HepG2 (cell line): ENCODE measurements at regions not wholly inside any gene's neighbourhood (a gene's known extent, or its start where the extent isn't known, plus 50 kb on each side); places are given as distances from the start of the nearest gene placed in this dataset.

Experiments
- KDM5B ChIP-seq: sonication (generic); formaldehyde crosslinking; IDR thresholded peaks from 2 replicates; pipeline ENCODE4 v1.4.0; 2020; ENCODE audit warnings: missing genetic modification reagents, mild to moderate bottlenecking, borderline replicate concordance
- SALL1 ChIP-seq: sonication (generic); formaldehyde crosslinking; IDR thresholded peaks from 2 replicates; pipeline ENCODE4 v1.8.0; 2022; ENCODE audit warnings: mild to moderate bottlenecking, missing genetic modification reagents
- TAF1 ChIP-seq: sonication (generic); formaldehyde crosslinking; IDR thresholded peaks from 2 replicates; pipeline ENCODE4 v1.4.0; 2020; ENCODE audit warnings: missing genetic modification reagents
- ZBTB38 ChIP-seq: sonication (generic); formaldehyde crosslinking; IDR thresholded peaks from 2 replicates; pipeline ENCODE4 v1.5.1; 2020; ENCODE audit warnings: mild to moderate bottlenecking, missing genetic modification reagents
- ZNF230 ChIP-seq: sonication (generic); formaldehyde crosslinking; IDR thresholded peaks from 2 replicates; pipeline ENCODE4 v1.4.0; 2020; ENCODE audit warnings: mild to moderate bottlenecking, missing genetic modification reagents
- ZNF329 ChIP-seq: sonication (generic); formaldehyde crosslinking; IDR thresholded peaks from 2 replicates; pipeline ENCODE4 v1.9.0; 2021; ENCODE audit warnings: low read depth, mild to moderate bottlenecking, missing genetic modification reagents
- ZNF354B ChIP-seq: sonication (generic); formaldehyde crosslinking; IDR thresholded peaks from 2 replicates; pipeline ENCODE4 v1.8.0; 2022; ENCODE audit warnings: mild to moderate bottlenecking, missing genetic modification reagents
- ZNF605 ChIP-seq: sonication (generic); formaldehyde crosslinking; IDR thresholded peaks from 2 replicates; pipeline ENCODE4 v1.8.0; 2022; ENCODE audit warnings: mild to moderate bottlenecking, missing genetic modification reagents
- ZNF788 ChIP-seq: sonication (generic); formaldehyde crosslinking; IDR thresholded peaks from 2 replicates; pipeline ENCODE4 v1.5.0; 2020; ENCODE audit warnings: mild to moderate bottlenecking, missing genetic modification reagents, borderline replicate concordance
- TF ChIP-seq, protein P1 (sequence below): sonication (generic); formaldehyde crosslinking; IDR thresholded peaks from 2 replicates; pipeline ENCODE4 v1.5.1; 2020; ENCODE audit warnings: mild to moderate bottlenecking, missing genetic modification reagents, moderate library complexity
- TF ChIP-seq, protein P2 (sequence below): sonication (generic); formaldehyde crosslinking; IDR thresholded peaks from 2 replicates; pipeline ENCODE4 v1.8.1; 2023; ENCODE audit warnings: mild to moderate bottlenecking, missing genetic modification reagents
- TF ChIP-seq, protein P3 (sequence below): sonication (generic); formaldehyde crosslinking; IDR thresholded peaks from 2 replicates; pipeline ENCODE4 v1.4.0; 2020; ENCODE audit warnings: mild to moderate bottlenecking, missing genetic modification reagents
- TF ChIP-seq, protein P4 (sequence below): sonication (generic); formaldehyde crosslinking; IDR thresholded peaks from 2 replicates; pipeline ENCODE4 v1.8.0; 2022; ENCODE audit warnings: mild to moderate bottlenecking, missing genetic modification reagents
- TF ChIP-seq, protein P5 (sequence below): sonication (generic); formaldehyde crosslinking; IDR thresholded peaks from 2 replicates; pipeline ENCODE4 v1.4.0; 2020; ENCODE audit warnings: low read depth, missing genetic modification reagents

DNA sequence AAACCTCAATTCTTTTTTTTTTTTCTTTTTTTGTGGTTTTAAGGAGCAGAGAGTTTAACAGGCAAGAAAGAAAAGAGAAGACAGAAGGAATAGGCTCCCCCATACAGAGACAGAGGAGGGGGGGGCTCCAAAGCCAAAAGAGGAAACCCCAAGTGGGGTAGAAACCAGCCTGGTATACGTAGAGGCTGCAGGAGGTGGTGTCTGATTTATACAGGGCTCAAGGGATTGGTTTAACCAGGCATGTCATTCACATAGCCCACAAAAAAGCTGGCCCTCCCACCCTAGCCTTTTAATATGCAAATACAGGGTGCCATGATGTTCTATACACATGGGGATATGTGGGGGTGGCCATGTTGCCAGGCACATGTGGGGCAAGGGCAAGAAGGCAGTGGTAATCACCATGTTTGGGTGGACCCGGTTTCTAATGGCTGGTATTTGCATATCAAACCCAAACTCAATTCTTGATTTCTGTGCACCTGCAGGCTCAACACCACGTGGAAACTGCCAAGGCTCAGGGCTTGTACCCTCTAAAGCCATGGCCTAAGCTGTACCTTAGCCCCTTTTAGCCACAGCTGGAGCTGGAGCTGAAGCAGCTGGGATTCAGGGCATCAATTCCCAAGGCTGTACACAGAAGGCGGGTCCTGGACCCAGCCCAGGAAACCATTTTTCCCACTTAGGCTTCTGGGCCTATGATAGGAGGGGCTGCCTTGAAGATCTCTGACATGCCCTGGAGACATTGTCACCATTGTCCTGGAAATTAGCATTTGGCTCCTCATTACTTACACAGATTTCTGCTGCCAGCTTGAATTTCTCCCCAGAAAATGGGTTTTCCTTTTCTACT is 170.3 kb downstream of the MAIP1 start (continued):
- TF ChIP-seq ZNF329 (CRISPR knock-in tag), result no peak
- 0 out of 2 replicates have a peak, but pooled peaks have one; percentile 30 for TF ChIP-seq ZNF788
- TF ChIP-seq, protein P1, sequence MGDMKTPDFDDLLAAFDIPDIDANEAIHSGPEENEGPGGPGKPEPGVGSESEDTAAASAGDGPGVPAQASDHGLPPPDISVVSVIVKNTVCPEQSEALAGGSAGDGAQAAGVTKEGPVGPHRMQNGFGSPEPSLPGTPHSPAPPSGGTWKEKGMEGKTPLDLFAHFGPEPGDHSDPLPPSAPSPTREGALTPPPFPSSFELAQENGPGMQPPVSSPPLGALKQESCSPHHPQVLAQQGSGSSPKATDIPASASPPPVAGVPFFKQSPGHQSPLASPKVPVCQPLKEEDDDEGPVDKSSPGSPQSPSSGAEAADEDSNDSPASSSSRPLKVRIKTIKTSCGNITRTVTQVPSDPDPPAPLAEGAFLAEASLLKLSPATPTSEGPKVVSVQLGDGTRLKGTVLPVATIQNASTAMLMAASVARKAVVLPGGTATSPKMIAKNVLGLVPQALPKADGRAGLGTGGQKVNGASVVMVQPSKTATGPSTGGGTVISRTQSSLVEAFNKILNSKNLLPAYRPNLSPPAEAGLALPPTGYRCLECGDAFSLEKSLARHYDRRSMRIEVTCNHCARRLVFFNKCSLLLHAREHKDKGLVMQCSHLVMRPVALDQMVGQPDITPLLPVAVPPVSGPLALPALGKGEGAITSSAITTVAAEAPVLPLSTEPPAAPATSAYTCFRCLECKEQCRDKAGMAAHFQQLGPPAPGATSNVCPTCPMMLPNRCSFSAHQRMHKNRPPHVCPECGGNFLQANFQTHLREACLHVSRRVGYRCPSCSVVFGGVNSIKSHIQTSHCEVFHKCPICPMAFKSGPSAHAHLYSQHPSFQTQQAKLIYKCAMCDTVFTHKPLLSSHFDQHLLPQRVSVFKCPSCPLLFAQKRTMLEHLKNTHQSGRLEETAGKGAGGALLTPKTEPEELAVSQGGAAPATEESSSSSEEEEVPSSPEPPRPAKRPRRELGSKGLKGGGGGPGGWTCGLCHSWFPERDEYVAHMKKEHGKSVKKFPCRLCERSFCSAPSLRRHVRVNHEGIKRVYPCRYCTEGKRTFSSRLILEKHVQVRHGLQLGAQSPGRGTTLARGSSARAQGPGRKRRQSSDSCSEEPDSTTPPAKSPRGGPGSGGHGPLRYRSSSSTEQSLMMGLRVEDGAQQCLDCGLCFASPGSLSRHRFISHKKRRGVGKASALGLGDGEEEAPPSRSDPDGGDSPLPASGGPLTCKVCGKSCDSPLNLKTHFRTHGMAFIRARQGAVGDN (CRISPR knock-in tag), result peak; percentile 33
- TF ChIP-seq, protein P2, sequence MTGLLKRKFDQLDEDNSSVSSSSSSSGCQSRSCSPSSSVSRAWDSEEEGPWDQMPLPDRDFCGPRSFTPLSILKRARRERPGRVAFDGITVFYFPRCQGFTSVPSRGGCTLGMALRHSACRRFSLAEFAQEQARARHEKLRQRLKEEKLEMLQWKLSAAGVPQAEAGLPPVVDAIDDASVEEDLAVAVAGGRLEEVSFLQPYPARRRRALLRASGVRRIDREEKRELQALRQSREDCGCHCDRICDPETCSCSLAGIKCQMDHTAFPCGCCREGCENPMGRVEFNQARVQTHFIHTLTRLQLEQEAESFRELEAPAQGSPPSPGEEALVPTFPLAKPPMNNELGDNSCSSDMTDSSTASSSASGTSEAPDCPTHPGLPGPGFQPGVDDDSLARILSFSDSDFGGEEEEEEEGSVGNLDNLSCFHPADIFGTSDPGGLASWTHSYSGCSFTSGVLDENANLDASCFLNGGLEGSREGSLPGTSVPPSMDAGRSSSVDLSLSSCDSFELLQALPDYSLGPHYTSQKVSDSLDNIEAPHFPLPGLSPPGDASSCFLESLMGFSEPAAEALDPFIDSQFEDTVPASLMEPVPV (CRISPR knock-in tag), result 0 out of 2 replicates have a peak, but pooled peaks have one; percentile 36
- TF ChIP-seq SALL1, result peak; percentile 24; the same call in 1 of the 2 replicates
- TF ChIP-seq, protein P3, sequence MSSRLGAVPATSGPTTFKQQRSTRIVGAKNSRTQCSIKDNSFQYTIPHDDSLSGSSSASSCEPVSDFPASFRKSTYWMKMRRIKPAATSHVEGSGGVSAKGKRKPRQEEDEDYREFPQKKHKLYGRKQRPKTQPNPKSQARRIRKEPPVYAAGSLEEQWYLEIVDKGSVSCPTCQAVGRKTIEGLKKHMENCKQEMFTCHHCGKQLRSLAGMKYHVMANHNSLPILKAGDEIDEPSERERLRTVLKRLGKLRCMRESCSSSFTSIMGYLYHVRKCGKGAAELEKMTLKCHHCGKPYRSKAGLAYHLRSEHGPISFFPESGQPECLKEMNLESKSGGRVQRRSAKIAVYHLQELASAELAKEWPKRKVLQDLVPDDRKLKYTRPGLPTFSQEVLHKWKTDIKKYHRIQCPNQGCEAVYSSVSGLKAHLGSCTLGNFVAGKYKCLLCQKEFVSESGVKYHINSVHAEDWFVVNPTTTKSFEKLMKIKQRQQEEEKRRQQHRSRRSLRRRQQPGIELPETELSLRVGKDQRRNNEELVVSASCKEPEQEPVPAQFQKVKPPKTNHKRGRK, result no peak
- TF ChIP-seq ZNF230 (CRISPR knock-in tag), result 0 out of 2 replicates have a peak, but pooled peaks have one; percentile 1
- 0 out of 2 replicates have a peak, but pooled peaks have one; percentile 43 for TF ChIP-seq KDM5B (CRISPR knock-in tag)
- no peak for TF ChIP-seq ZBTB38 (CRISPR knock-in tag)
- TF ChIP-seq, protein P4, sequence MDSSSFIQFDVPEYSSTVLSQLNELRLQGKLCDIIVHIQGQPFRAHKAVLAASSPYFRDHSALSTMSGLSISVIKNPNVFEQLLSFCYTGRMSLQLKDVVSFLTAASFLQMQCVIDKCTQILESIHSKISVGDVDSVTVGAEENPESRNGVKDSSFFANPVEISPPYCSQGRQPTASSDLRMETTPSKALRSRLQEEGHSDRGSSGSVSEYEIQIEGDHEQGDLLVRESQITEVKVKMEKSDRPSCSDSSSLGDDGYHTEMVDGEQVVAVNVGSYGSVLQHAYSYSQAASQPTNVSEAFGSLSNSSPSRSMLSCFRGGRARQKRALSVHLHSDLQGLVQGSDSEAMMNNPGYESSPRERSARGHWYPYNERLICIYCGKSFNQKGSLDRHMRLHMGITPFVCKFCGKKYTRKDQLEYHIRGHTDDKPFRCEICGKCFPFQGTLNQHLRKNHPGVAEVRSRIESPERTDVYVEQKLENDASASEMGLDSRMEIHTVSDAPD (CRISPR knock-in tag), result 0 out of 2 replicates have a peak, but pooled peaks have one; percentile 25
- 0 out of 2 replicates have a peak, but pooled peaks have one; percentile 43 for TF ChIP-seq ZNF354B (CRISPR knock-in tag)
- TF ChIP-seq ZNF605 (CRISPR knock-in tag), result 0 out of 2 replicates have a peak, but pooled peaks have one; percentile 0
- TF ChIP-seq TAF1, result 0 out of 2 replicates have a peak, but pooled peaks have one; percentile 3
- TF ChIP-seq, protein P5, sequence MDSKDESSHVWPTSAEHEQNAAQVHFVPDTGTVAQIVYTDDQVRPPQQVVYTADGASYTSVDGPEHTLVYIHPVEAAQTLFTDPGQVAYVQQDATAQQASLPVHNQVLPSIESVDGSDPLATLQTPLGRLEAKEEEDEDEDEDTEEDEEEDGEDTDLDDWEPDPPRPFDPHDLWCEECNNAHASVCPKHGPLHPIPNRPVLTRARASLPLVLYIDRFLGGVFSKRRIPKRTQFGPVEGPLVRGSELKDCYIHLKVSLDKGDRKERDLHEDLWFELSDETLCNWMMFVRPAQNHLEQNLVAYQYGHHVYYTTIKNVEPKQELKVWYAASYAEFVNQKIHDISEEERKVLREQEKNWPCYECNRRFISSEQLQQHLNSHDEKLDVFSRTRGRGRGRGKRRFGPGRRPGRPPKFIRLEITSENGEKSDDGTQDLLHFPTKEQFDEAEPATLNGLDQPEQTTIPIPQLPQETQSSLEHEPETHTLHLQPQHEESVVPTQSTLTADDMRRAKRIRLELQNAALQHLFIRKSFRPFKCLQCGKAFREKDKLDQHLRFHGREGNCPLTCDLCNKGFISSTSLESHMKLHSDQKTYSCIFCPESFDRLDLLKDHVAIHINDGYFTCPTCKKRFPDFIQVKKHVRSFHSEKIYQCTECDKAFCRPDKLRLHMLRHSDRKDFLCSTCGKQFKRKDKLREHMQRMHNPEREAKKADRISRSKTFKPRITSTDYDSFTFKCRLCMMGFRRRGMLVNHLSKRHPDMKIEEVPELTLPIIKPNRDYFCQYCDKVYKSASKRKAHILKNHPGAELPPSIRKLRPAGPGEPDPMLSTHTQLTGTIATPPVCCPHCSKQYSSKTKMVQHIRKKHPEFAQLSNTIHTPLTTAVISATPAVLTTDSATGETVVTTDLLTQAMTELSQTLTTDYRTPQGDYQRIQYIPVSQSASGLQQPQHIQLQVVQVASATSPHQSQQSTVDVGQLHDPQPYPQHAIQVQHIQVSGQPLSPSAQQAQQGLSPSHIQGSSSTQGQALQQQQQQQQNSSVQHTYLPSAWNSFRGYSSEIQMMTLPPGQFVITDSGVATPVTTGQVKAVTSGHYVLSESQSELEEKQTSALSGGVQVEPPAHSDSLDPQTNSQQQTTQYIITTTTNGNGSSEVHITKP (CRISPR knock-in tag), result no peak
